ENCODE measurements at regions not wholly inside any gene's neighbourhood (a gene's known extent, or its start where the extent isn't known, plus 50 kb on each side); places are given as distances from the start of the nearest gene placed in this dataset.
A peak's percentile ranks its signal among the peaks of the same experiment; 100 is the strongest.

- TF ChIP-seq HOXD13 (CRISPR knock-in tag; IDR thresholded peaks at IDR 0.05; ENCODE audit: borderline replicate concordance) (no peak), ZNF707 (tag by site-specific recombination; IDR thresholded peaks at IDR 0.05) (no peak), ZNF366 (tag by site-specific recombination; conservative IDR thresholded peaks at IDR 0.05) (no peak)
- TF ChIP-seq, protein P1, sequence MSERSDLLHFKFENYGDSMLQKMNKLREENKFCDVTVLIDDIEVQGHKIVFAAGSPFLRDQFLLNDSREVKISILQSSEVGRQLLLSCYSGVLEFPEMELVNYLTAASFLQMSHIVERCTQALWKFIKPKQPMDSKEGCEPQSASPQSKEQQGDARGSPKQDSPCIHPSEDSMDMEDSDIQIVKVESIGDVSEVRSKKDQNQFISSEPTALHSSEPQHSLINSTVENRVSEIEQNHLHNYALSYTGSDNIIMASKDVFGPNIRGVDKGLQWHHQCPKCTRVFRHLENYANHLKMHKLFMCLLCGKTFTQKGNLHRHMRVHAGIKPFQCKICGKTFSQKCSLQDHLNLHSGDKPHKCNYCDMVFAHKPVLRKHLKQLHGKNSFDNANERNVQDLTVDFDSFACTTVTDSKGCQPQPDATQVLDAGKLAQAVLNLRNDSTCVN (tag by site-specific recombination; optimal IDR thresholded peaks at IDR 0.05), result peak; percentile 83
- TF ChIP-seq, protein P2, sequence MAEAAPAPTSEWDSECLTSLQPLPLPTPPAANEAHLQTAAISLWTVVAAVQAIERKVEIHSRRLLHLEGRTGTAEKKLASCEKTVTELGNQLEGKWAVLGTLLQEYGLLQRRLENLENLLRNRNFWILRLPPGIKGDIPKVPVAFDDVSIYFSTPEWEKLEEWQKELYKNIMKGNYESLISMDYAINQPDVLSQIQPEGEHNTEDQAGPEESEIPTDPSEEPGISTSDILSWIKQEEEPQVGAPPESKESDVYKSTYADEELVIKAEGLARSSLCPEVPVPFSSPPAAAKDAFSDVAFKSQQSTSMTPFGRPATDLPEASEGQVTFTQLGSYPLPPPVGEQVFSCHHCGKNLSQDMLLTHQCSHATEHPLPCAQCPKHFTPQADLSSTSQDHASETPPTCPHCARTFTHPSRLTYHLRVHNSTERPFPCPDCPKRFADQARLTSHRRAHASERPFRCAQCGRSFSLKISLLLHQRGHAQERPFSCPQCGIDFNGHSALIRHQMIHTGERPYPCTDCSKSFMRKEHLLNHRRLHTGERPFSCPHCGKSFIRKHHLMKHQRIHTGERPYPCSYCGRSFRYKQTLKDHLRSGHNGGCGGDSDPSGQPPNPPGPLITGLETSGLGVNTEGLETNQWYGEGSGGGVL (tag by site-specific recombination; IDR thresholded peaks at IDR 0.05), result 0 out of 2 replicates have a peak, but pooled peaks have one; percentile 31
These were observed 255.9 kb upstream of the SOX21 start (continued) for GRCh38 chr13:94968040-94968756.

GRCh38 chr13:94967183-94968039, 255.1 kb upstream of the SOX21 start:
- CTCF ChIA-PET, result interaction anchor here (0.6 to 1.0 kb wide), 2 partner anchors 306 to 424 kb away, joined by 5 read pairs; no protein-coding TSS in a partner anchor
- no peaks in the 10 kb centered on the region for H3K4me1 ChIP-seq (ENCODE audit: control insufficient read depth, insufficient read depth, low read length)
- no peaks in the 10 kb centered on the region for H3K36me3 ChIP-seq (ENCODE audit: control insufficient read depth in 2 of 2, insufficient read depth in 1 of 2, low read length in 2 of 2)
- no peaks in the 10 kb centered on the region for H3K9me3 ChIP-seq (ENCODE audit: control insufficient read depth, insufficient read depth, low read depth, low read length)
- H3K4me3 ChIP-seq (ENCODE audit: low read depth, low read length), result peak overlapping the region; percentile 35
- POLR2A ChIA-PET, result interaction anchor here (0.5 to 1.0 kb wide), 2 partner anchors 10 to 365 kb away, joined by 4 to 9 read pairs; no protein-coding TSS in a partner anchor
- H3K27ac ChIP-seq (ENCODE audit: extremely low read depth, low read depth, low read length), result peak overlapping the region; percentile 58; the same call in 1 of the 2 replicates
- TF ChIP-seq, protein P3, sequence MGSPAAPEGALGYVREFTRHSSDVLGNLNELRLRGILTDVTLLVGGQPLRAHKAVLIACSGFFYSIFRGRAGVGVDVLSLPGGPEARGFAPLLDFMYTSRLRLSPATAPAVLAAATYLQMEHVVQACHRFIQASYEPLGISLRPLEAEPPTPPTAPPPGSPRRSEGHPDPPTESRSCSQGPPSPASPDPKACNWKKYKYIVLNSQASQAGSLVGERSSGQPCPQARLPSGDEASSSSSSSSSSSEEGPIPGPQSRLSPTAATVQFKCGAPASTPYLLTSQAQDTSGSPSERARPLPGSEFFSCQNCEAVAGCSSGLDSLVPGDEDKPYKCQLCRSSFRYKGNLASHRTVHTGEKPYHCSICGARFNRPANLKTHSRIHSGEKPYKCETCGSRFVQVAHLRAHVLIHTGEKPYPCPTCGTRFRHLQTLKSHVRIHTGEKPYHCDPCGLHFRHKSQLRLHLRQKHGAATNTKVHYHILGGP (tag by site-specific recombination; IDR thresholded peaks at IDR 0.05), result no peak
- peak; percentile 34; the same call in 1 of the 2 replicates for TF ChIP-seq SCRT2 (tag by site-specific recombination; IDR thresholded peaks at IDR 0.05)
- TF ChIP-seq ZNF138 (tag by site-specific recombination; IDR thresholded peaks at IDR 0.05; ENCODE audit: borderline replicate concordance), result no peak
- no peak for TF ChIP-seq ZNF747 (tag by site-specific recombination; IDR thresholded peaks at IDR 0.05)
- no peak for TF ChIP-seq IKZF3 (tag by site-specific recombination; IDR thresholded peaks at IDR 0.05)
- TF ChIP-seq ZFP41 (tag by site-specific recombination; IDR thresholded peaks at IDR 0.05; ENCODE audit: borderline replicate concordance), result no peak
- TF ChIP-seq ZIC2 (tag by site-specific recombination; IDR thresholded peaks at IDR 0.05), result peak; percentile 44; the same call in 1 of the 2 replicates
- peak; percentile 45; the same call in 1 of the 2 replicates for TF ChIP-seq ZFP69B (tag by site-specific recombination; IDR thresholded peaks at IDR 0.05)
- peak; percentile 88 for TF ChIP-seq ZNF223 (tag by site-specific recombination; IDR thresholded peaks at IDR 0.05)
- TF ChIP-seq FEZF1 (tag by site-specific recombination; IDR thresholded peaks at IDR 0.05), result no peak
- no peak for TF ChIP-seq SP3 (tag by site-specific recombination; IDR thresholded peaks at IDR 0.05)
- TF ChIP-seq ZNF174 (tag by site-specific recombination; IDR thresholded peaks at IDR 0.05), result no peak
- no peak for TF ChIP-seq ZNF2 (tag by site-specific recombination; IDR thresholded peaks at IDR 0.05)
- TF ChIP-seq ZNF692 (tag by site-specific recombination; IDR thresholded peaks at IDR 0.05), result peak; percentile 54; the same call in 1 of the 2 replicates
- TF ChIP-seq, protein P4, sequence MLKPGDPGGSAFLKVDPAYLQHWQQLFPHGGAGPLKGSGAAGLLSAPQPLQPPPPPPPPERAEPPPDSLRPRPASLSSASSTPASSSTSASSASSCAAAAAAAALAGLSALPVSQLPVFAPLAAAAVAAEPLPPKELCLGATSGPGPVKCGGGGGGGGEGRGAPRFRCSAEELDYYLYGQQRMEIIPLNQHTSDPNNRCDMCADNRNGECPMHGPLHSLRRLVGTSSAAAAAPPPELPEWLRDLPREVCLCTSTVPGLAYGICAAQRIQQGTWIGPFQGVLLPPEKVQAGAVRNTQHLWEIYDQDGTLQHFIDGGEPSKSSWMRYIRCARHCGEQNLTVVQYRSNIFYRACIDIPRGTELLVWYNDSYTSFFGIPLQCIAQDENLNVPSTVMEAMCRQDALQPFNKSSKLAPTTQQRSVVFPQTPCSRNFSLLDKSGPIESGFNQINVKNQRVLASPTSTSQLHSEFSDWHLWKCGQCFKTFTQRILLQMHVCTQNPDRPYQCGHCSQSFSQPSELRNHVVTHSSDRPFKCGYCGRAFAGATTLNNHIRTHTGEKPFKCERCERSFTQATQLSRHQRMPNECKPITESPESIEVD (tag by site-specific recombination; IDR thresholded peaks at IDR 0.05), result peak; percentile 7; the same call in 1 of the 2 replicates
- no peak for TF ChIP-seq ZNF23 (tag by site-specific recombination; IDR thresholded peaks at IDR 0.05; ENCODE audit: borderline replicate concordance)
- no peak for TF ChIP-seq ZNF571 (tag by site-specific recombination; IDR thresholded peaks at IDR 0.05)
- TF ChIP-seq SCRT1 (tag by site-specific recombination; IDR thresholded peaks at IDR 0.05; ENCODE audit: borderline replicate concordance), result no peak
- TF ChIP-seq, protein P5, sequence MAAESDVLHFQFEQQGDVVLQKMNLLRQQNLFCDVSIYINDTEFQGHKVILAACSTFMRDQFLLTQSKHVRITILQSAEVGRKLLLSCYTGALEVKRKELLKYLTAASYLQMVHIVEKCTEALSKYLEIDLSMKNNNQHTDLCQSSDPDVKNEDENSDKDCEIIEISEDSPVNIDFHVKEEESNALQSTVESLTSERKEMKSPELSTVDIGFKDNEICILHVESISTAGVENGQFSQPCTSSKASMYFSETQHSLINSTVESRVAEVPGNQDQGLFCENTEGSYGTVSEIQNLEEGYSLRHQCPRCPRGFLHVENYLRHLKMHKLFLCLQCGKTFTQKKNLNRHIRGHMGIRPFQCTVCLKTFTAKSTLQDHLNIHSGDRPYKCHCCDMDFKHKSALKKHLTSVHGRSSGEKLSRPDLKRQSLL (tag by site-specific recombination; IDR thresholded peaks at IDR 0.05), result no peak
- peak; percentile 74; the same call in 1 of the 2 replicates for TF ChIP-seq MZF1 (tag by site-specific recombination; IDR thresholded peaks at IDR 0.05; ENCODE audit: borderline replicate concordance)

Measured in HEK293 (cell line).